H9 (cell line): ENCODE measurements at regions not wholly inside any gene's neighbourhood (a gene's known extent, or its start where the extent isn't known, plus 50 kb on each side); places are given as distances from the start of the nearest gene placed in this dataset.

Experiments
- DNase-seq: peaks from one replicate; pipeline ENCODE4 v3.0.0-alpha.2; 2017
- H2AFZ ChIP-seq: one replicate; pipeline ENCODE4 v1.6.1; 2013; ENCODE audit warnings: mild to moderate bottlenecking, low read length, control low read depth, moderate library complexity
- H2AK5ac ChIP-seq: 2 replicates; pipeline ENCODE4 v1.6.1; 2013; ENCODE audit warnings: low read length, control low read depth, mixed read lengths; ENCODE audit not compliant: insufficient read length
- H2BK120ac ChIP-seq: one replicate; pipeline ENCODE4 v1.6.1; 2013; ENCODE audit warnings: low read depth, mild to moderate bottlenecking, low read length, control low read depth, inconsistent platforms; ENCODE audit not compliant: poor library complexity, severe bottlenecking
- H2BK12ac ChIP-seq: 2 replicates; pipeline ENCODE4 v1.6.1; 2013; ENCODE audit warnings: low read length, control low read depth, mixed read lengths, low read depth; ENCODE audit not compliant: insufficient read length
- H2BK15ac ChIP-seq: 2 replicates; pipeline ENCODE4 v1.6.1; 2013; ENCODE audit warnings: low read depth, low read length, control low read depth
- H2BK20ac ChIP-seq: one replicate; pipeline ENCODE4 v1.6.1; 2013; ENCODE audit warnings: low read depth, mild to moderate bottlenecking, low read length, control low read depth, inconsistent platforms; ENCODE audit not compliant: poor library complexity, severe bottlenecking
- H2BK5ac ChIP-seq: 2 replicates; pipeline ENCODE4 v1.6.1; 2013; ENCODE audit warnings: low read length, control low read depth, mixed read lengths; ENCODE audit not compliant: insufficient read length
- H3K14ac ChIP-seq: 2 replicates; pipeline ENCODE4 v1.6.1; 2013; ENCODE audit warnings: low read length, control low read depth; ENCODE audit not compliant: insufficient read depth
- H3K18ac ChIP-seq: 2 replicates; pipeline ENCODE4 v1.6.1; 2013; ENCODE audit warnings: low read depth, mild to moderate bottlenecking, mixed read lengths, low read length, control low read depth; ENCODE audit not compliant: insufficient read length
- H3K23ac ChIP-seq: 2 replicates; pipeline ENCODE4 v1.6.1; 2013; ENCODE audit warnings: low read length, control low read depth, mixed read lengths, low read depth; ENCODE audit not compliant: insufficient read length
- H3K23me2 ChIP-seq: 2 replicates; pipeline ENCODE4 v1.6.1; 2013; ENCODE audit warnings: low read depth, mild to moderate bottlenecking, mixed read lengths, low read length, control low read depth; ENCODE audit not compliant: insufficient read length, poor library complexity, severe bottlenecking
- H3K27ac ChIP-seq: 2 replicates; pipeline ENCODE4 v1.5.1; 2013; ENCODE audit warnings: low read length, control low read depth, mixed read lengths, low read depth; ENCODE audit not compliant: insufficient read length
- H3K27me3 ChIP-seq: 2 replicates; pipeline ENCODE4 v1.6.1; 2013; ENCODE audit warnings: low read length, control low read depth, inconsistent platforms; ENCODE audit not compliant: insufficient read depth
- H3K4ac ChIP-seq: 2 replicates; pipeline ENCODE4 v1.6.1; 2013; ENCODE audit warnings: low read depth, mild to moderate bottlenecking, control low read depth, inconsistent platforms, low read length, moderate library complexity
- H3K4me1 ChIP-seq: 2 replicates; pipeline ENCODE4 v1.6.1; 2013; ENCODE audit warnings: low read length, control low read depth, inconsistent platforms; ENCODE audit not compliant: insufficient read depth
- H3K4me2 ChIP-seq: 2 replicates; pipeline ENCODE4 v1.6.1; 2013; ENCODE audit warnings: low read length, control low read depth, mixed read lengths; ENCODE audit not compliant: insufficient read length, insufficient read depth
- H3K56ac ChIP-seq: 2 replicates; pipeline ENCODE4 v1.6.1; 2013; ENCODE audit warnings: low read depth, mild to moderate bottlenecking, mixed read lengths, low read length, control low read depth; ENCODE audit not compliant: insufficient read length
- H3K79me1 ChIP-seq: 2 replicates; pipeline ENCODE4 v1.6.1; 2013; ENCODE audit warnings: low read depth, mild to moderate bottlenecking, moderate library complexity, low read length, control low read depth, inconsistent platforms; ENCODE audit not compliant: insufficient read depth, poor library complexity, severe bottlenecking
- H3K79me2 ChIP-seq: 2 replicates; pipeline ENCODE4 v1.6.1; 2013; ENCODE audit warnings: low read length, control low read depth, inconsistent platforms; ENCODE audit not compliant: insufficient read depth
- H3K9ac ChIP-seq: 2 replicates; pipeline ENCODE4 v1.6.1; 2013; ENCODE audit warnings: low read length, control low read depth, mixed read lengths; ENCODE audit not compliant: insufficient read length; ENCODE audit errors: extremely low read depth
- H3K9me3 ChIP-seq: one replicate; pipeline ENCODE4 v1.6.1; 2013; ENCODE audit warnings: low read depth, low read length, inconsistent platforms; ENCODE audit not compliant: control insufficient read depth
- H3T11ph ChIP-seq: one replicate; pipeline ENCODE4 v1.6.1; 2013; ENCODE audit warnings: mild to moderate bottlenecking, low read length, control low read depth, inconsistent platforms
- H4K20me1 ChIP-seq: one replicate; pipeline ENCODE4 v1.6.1; 2013; ENCODE audit not compliant: control insufficient read depth, insufficient read length, insufficient read depth
- H4K5ac ChIP-seq: 2 replicates; pipeline ENCODE4 v1.6.1; 2013; ENCODE audit warnings: low read depth, mild to moderate bottlenecking, mixed read lengths, low read length, control low read depth; ENCODE audit not compliant: insufficient read length
- H4K8ac ChIP-seq: replicated peaks from 2 replicates; pipeline ENCODE4 v1.6.1; 2013; ENCODE audit warnings: low read length, control low read depth, mixed read lengths, low read depth; ENCODE audit not compliant: insufficient read length
- H4K91ac ChIP-seq: 2 replicates; pipeline ENCODE4 v1.6.1; 2013; ENCODE audit warnings: low read depth, mild to moderate bottlenecking, moderate library complexity, mixed read lengths, low read length, control low read depth; ENCODE audit not compliant: insufficient read length
- H3K27ac Mint-ChIP-seq, 3 experiments: 2 replicates in 2 of 3; 3 replicates in 1 of 3; pipeline ENCODE4 v1.8.0; 2020 to 2021; ENCODE audit warnings: mixed read lengths in 3 of 3, mild to moderate bottlenecking in 1 of 3, moderate library complexity in 1 of 3
- H3K27me3 Mint-ChIP-seq: 2 replicates; pipeline ENCODE4 v1.8.0; 2021; ENCODE audit warnings: low read depth, mild to moderate bottlenecking, moderate library complexity, mixed read lengths
- H3K36me3 Mint-ChIP-seq, 3 experiments: 2 replicates in 2 of 3; 3 replicates in 1 of 3; pipeline ENCODE4 v1.8.0; 2020 to 2021; ENCODE audit warnings: low read depth in 3 of 3, mixed read lengths in 3 of 3; ENCODE audit not compliant: insufficient read depth in 1 of 3
- H3K4me1 Mint-ChIP-seq, 2 experiments: 2 replicates each; pipeline ENCODE4 v1.8.0; 2020; ENCODE audit warnings: mixed read lengths in 2 of 2
- H3K4me3 Mint-ChIP-seq, 2 experiments: 2 replicates in 1 of 2; 3 replicates in 1 of 2; pipeline ENCODE4 v1.8.0; 2020 to 2021; ENCODE audit warnings: mild to moderate bottlenecking in 2 of 2, mixed read lengths in 2 of 2, moderate library complexity in 1 of 2
- H3K9me3 Mint-ChIP-seq, 2 experiments: 2 replicates in 1 of 2; 3 replicates in 1 of 2; pipeline ENCODE4 v1.8.0; 2020; ENCODE audit warnings: mild to moderate bottlenecking in 2 of 2, mixed read lengths in 2 of 2, moderate library complexity in 1 of 2
- CTCF ChIP-seq: fragments of 200-600 bp; sonication (generic); conservative IDR thresholded peaks from 3 replicates; pipeline ENCODE4 v1.8.0; 2021; ENCODE audit warnings: antibody characterized with exemption, mild to moderate bottlenecking

DNA sequence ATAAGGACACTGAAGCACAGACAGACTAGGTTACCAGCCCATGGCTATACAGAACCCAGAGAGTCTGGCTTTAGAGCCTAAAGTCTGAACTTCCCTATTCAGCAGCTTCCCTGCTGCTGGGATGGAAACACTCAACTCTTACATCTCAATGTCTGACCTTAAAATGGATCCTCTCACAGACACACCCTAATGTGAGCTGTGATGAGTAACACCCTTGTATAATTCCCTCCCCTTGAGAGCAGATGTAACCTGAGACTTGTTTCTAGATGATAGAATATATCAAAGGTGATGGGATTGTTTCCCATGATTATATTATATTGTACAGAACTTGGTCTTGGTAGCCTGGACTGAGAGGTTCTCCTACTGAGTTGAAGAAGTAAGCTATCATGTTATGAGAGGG lies 577.1 kb upstream of the KLHL29 start:
- Histone ChIP-seq H3K4me1 (no peaks in the 10 kb centered on the region), H2BK5ac (no peak overlapping the region), H3K9ac (no peak overlapping the region), H3K27ac (no peak overlapping the region), H3K4ac (no peak overlapping the region), H3K4me2 (no peak overlapping the region), H3K27me3 (no peaks in the 10 kb centered on the region), H3K18ac (no peak overlapping the region), H4K20me1 (no peaks in the 10 kb centered on the region), H2AK5ac (no peak overlapping the region), H4K5ac (no peak overlapping the region), H3K79me2 (no peaks in the 10 kb centered on the region), H3K14ac (no peak overlapping the region), H2BK15ac (no peak overlapping the region), H2BK12ac (no peak overlapping the region), H2BK20ac (no peak overlapping the region), H3K56ac (no peak overlapping the region), H2BK120ac (no peak overlapping the region), H4K8ac (no peak overlapping the region), H3T11ph (no peak overlapping the region), H2AFZ (no peak overlapping the region), H3K9me3 (peaks cover 5% of the 10 kb centered on the region), H3K23ac (no peak overlapping the region), H3K79me1 (no peaks in the 10 kb centered on the region), H4K91ac (no peak overlapping the region), H3K23me2 (no peaks in the 10 kb centered on the region)
- H3K36me3 Mint-ChIP-seq = peaks cover 26 to 40% (median 29%) of the 10 kb centered on the region in 3 experiments
- no peak overlapping the region for H3K27ac Mint-ChIP-seq
- H3K4me1 Mint-ChIP-seq = no peaks in the 10 kb centered on the region
- H3K4me3 Mint-ChIP-seq = no peak overlapping the region
- TF ChIP-seq CTCF = no peak
- peaks cover 4% of the 10 kb centered on the region; the same call in 1 of the 2 replicates for H3K27me3 Mint-ChIP-seq
- no peak for DNase-seq
- H3K9me3 Mint-ChIP-seq = peaks cover 37 to 47% of the 10 kb centered on the region in 2 experiments
